GM12891 (cell line): ENCODE measurements at regions not wholly inside any gene's neighbourhood (a gene's known extent, or its start where the extent isn't known, plus 50 kb on each side); places are given as distances from the start of the nearest gene placed in this dataset.

ENCODE experiments used
- PAX5 ChIP-seq: IDR thresholded peaks from 2 replicates; pipeline ENCODE4 v1.6.1; 2011; ENCODE audit warnings: low read length, moderate library complexity, mild to moderate bottlenecking; ENCODE audit not compliant: insufficient read depth, severe bottlenecking
- POLR2A ChIP-seq: IDR thresholded peaks from 2 replicates; pipeline ENCODE4 v1.6.1; 2011; ENCODE audit warnings: low read depth, low read length, control low read depth
- POLR2AphosphoS5 ChIP-seq: IDR thresholded peaks from 2 replicates; pipeline ENCODE4 v1.6.1; 2011; ENCODE audit warnings: low read depth, low read length, control low read depth
- POU2F2 ChIP-seq: IDR thresholded peaks from 2 replicates; pipeline ENCODE4 v1.6.1; 2011; ENCODE audit warnings: low read depth, mild to moderate bottlenecking, control low read depth, low read length, moderate library complexity
- SPI1 ChIP-seq: IDR thresholded peaks from 2 replicates; pipeline ENCODE4 v1.6.1; 2011; ENCODE audit warnings: low read depth, low read length, control low read depth
- TAF1 ChIP-seq: IDR thresholded peaks from 2 replicates; pipeline ENCODE4 v1.6.1; 2011; ENCODE audit warnings: low read depth, low read length, control low read depth

DNA sequence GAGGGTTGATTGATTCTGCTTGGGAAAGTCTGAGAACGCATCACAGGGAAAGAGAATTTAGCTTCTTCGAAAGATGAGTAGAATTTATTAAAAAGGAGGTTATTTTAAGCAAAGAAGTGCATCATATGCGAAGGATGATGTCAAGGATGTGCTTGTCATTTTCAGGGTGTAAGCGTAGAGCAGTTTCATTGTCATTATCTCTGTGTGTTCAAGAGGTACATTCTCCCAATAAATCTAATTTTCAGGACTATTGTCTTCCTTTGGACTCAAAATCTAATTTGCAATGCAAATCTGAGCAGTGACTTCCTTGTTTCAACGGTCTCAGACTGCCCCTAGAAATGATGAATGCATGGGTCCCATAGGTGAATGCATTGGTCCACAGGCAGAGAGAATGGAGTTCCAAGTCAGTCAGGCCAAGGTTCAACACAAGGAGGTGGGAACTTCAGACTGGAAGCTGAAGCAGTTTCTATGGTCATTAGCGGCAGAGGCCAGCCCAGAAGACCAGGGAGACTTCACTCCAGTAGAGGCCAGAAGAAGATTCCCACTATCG lies 99.8 kb downstream of the CDC42EP3 start:
- TF ChIP-seq TAF1 (no peak), POLR2AphosphoS5 (no peak), POLR2A (peak; percentile 60), PAX5 (no peak), SPI1 (peak; percentile 54), POU2F2 (peak; percentile 75; the same call in 1 of the 2 replicates)
